Astrocyte of the cerebellum (primary cell): ENCODE measurements at regions not wholly inside any gene's neighbourhood (a gene's known extent, or its start where the extent isn't known, plus 50 kb on each side); places are given as distances from the start of the nearest gene placed in this dataset.

Experiments used
- DNase-seq: peaks from one replicate; pipeline ENCODE4 v3.0.0-alpha.2; 2011; ENCODE audit warnings: low read depth
- H3K4me3 ChIP-seq: 2 replicates; pipeline ENCODE4 v1.5.1; 2011; ENCODE audit warnings: mild to moderate bottlenecking, low read depth, low read length, moderate library complexity
- CTCF ChIP-seq: IDR thresholded peaks from 2 replicates; pipeline ENCODE4 v1.5.1; 2012; ENCODE audit warnings: low read length, low read depth, moderate library complexity, mild to moderate bottlenecking; ENCODE audit errors: missing control alignments
- in situ Hi-C: cut with HindIII; loops from 2 replicates; pipeline ENCODE4 v1.10.0; 2017; ENCODE audit warnings: low sequenced_read_pairs

- no peak for TF ChIP-seq CTCF
- H3K4me3 ChIP-seq: no peak overlapping the region
- DNase-seq: no peak
- in situ Hi-C loops: loop anchor here (5.0 kb wide), 1 partner anchor 51 kb away; no protein-coding TSS in a partner anchor
Observed at GRCh38 chr10:44713307-44713706, 197.8 kb upstream of the TMEM72 start.

- no peak overlapping the region for H3K4me3 ChIP-seq
- in situ Hi-C loops: loop anchor here (5.0 kb wide), 1 partner anchor 52 kb away; no protein-coding TSS in a partner anchor
- TF ChIP-seq CTCF: no peak
- DNase-seq: no peak
Observed at GRCh38 chr10:44714451-44714850, 196.7 kb upstream of the TMEM72 start.

GRCh38 chr10:44715136-44715535, 196.0 kb upstream of the TMEM72 start:
- TF ChIP-seq CTCF: no peak
- in situ Hi-C loops: no loop called here
- H3K4me3 ChIP-seq: no peak overlapping the region
- peak; percentile 73 for DNase-seq

GRCh38 chr10:44716470-44717015, 194.6 kb upstream of the TMEM72 start:
- in situ Hi-C loops: no loop called here
- no peak for DNase-seq
- TF ChIP-seq CTCF: no peak
- H3K4me3 ChIP-seq: no peak overlapping the region

- no peak overlapping the region for H3K4me3 ChIP-seq
- DNase-seq: no peak
- in situ Hi-C loops: no loop called here
- no peak for TF ChIP-seq CTCF
Observed at GRCh38 chr10:44723082-44723481, 188.1 kb upstream of the TMEM72 start.

- no peak for TF ChIP-seq CTCF
- no peak for DNase-seq
- in situ Hi-C loops: no loop called here
- no peak overlapping the region for H3K4me3 ChIP-seq
Observed at GRCh38 chr10:44723619-44724325, 187.4 kb upstream of the TMEM72 start.
